Endothelial cell (in vitro differentiated cells): ENCODE measurements at regions not wholly inside any gene's neighbourhood (a gene's known extent, or its start where the extent isn't known, plus 50 kb on each side); places are given as distances from the start of the nearest gene placed in this dataset.

ENCODE experiments used
- DNase-seq: peaks from one replicate; pipeline ENCODE4 v3.0.0; 2021; ENCODE audit warnings: low spot score
- H3K27ac Mint-ChIP-seq: one replicate; pipeline ENCODE4 v1.8.0; 2021; ENCODE audit warnings: mixed read lengths, inconsistent platforms; ENCODE audit not compliant: unreplicated experiment
- H3K27me3 Mint-ChIP-seq: one replicate; pipeline ENCODE4 v1.8.0; 2021; ENCODE audit warnings: mild to moderate bottlenecking, moderate library complexity, mixed read lengths, inconsistent platforms; ENCODE audit not compliant: unreplicated experiment
- H3K36me3 Mint-ChIP-seq: one replicate; pipeline ENCODE4 v1.8.0; 2021; ENCODE audit warnings: mild to moderate bottlenecking, low read depth, mixed read lengths, inconsistent platforms; ENCODE audit not compliant: unreplicated experiment
- H3K4me1 Mint-ChIP-seq: one replicate; pipeline ENCODE4 v1.8.0; 2021; ENCODE audit warnings: mild to moderate bottlenecking, mixed read lengths, inconsistent platforms; ENCODE audit not compliant: unreplicated experiment
- H3K4me3 Mint-ChIP-seq: one replicate; pipeline ENCODE4 v1.8.0; 2021; ENCODE audit warnings: mild to moderate bottlenecking, mixed read lengths, inconsistent platforms; ENCODE audit not compliant: unreplicated experiment
- H3K9me3 Mint-ChIP-seq: one replicate; pipeline ENCODE4 v1.8.0; 2021; ENCODE audit warnings: mixed read lengths, inconsistent platforms; ENCODE audit not compliant: unreplicated experiment
- CTCF ChIP-seq: fragments of 200-600 bp; sonication (generic); IDR thresholded peaks from one replicate; pipeline ENCODE4 v1.5.0; 2021; ENCODE audit warnings: antibody characterized with exemption; ENCODE audit not compliant: unreplicated experiment

DNA sequence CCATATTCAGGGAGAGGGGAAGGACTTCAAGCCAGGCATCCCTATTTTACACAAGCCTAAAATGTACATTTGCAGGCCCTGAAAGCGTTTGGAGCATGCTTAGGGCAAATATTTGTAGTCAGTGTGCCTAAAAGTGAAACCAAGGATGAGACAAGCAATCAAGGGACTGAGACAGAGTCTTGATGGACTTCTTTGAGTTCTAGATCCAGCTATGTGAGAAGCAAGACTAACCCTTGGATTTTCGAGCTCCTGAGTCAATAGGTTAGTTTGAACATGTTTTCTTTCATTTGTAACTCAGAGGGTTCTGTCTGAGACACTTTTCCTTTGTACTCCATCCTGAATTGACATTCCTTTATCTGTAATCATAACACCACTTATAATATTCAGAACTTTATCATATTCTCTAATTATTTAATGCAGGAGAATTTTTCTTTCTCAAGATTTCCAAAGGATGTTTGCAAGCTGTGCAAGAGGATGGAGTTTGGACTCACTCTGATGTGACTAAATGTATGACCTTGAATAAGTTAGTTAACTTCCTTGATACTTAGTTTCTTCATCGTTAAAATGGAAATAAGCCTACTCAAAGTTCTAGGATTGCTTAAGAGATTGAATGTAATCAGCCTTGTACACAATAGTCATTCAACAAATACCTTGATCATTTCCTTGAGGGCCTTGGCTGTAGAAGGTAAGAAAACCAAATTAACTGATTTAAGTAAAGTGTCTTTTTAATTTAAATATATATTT is 1237.8 kb upstream of the ZEB2 start:
- no peak for DNase-seq
- Mint-ChIP-seq H3K27ac (no peak overlapping the region), H3K36me3 (no peaks in the 10 kb centered on the region), H3K9me3 (no peaks in the 10 kb centered on the region), H3K4me3 (no peak overlapping the region), H3K4me1 (peaks cover 23% of the 10 kb centered on the region), H3K27me3 (no peaks in the 10 kb centered on the region)
- no peak for TF ChIP-seq CTCF

DNA sequence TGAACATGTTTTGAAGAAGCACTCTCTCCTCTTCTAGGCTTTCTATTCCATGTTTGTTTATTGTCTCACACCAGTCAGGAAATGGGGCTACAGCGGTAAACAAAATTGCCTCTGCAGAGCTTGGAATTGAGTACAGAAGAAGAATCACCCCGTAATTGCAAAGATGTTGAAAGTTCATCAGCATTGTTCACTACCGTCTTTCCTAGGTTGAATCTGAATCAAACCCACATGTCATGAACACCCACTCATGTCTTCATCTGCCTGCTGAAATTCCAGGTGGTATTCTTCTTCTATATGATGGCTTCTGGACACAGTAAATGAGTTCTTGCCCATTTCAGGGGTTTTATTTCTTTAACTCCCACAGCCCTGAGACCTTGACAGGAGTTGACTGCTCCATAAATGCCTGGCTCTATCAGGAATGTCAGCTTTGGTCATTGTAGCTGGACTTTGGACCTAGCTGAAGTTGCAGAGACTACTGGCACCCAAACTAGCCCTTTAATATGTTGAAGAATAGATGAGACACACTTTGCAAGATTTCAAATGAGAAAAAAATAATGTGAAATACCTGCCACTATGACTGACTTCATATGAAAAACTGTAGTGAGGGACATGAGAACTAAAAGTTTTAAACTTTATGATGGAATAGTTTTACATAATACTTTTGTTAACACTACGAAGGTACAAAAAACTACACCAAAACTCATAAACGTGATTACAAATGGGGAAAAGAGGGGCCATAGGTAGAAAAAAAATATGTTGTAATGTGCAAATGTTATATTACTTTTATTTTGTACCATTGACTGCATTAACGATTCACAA is 1235.3 kb upstream of the ZEB2 start:
- H3K4me3 Mint-ChIP-seq, result no peak overlapping the region
- DNase-seq, result no peak
- no peaks in the 10 kb centered on the region for H3K9me3 Mint-ChIP-seq
- peaks cover 39% of the 10 kb centered on the region for H3K4me1 Mint-ChIP-seq
- no peaks in the 10 kb centered on the region for H3K27me3 Mint-ChIP-seq
- TF ChIP-seq CTCF, result no peak
- H3K36me3 Mint-ChIP-seq, result no peaks in the 10 kb centered on the region
- no peak overlapping the region for H3K27ac Mint-ChIP-seq

DNA sequence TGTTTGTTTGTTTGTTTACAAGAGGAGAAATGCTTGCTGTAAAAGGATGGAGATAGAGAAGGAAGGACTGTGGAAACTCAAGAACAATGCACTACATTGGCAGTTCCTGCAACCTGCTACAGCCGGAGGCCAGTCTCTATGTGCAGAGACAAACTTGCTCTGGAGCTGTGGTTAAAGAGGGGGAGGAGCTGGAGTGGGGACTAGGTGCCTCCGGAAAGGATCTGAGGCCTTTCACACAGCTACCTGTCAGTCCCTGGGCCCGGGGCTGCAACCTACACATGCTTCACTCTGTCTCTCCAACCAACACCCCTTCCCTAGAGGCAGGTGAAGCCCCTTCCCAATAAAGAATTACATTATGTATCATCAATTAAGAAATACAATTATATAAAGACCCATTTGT is 1234.0 kb upstream of the ZEB2 start:
- Mint-ChIP-seq H3K9me3 (no peaks in the 10 kb centered on the region), H3K27ac (no peak overlapping the region), H3K27me3 (no peaks in the 10 kb centered on the region), H3K36me3 (no peaks in the 10 kb centered on the region), H3K4me3 (no peak overlapping the region), H3K4me1 (peaks cover 50% of the 10 kb centered on the region)
- peak; percentile 16 for DNase-seq
- no peak for TF ChIP-seq CTCF

- Mint-ChIP-seq H3K4me1 (peaks cover 55% of the 10 kb centered on the region), H3K27ac (no peak overlapping the region), H3K9me3 (no peaks in the 10 kb centered on the region), H3K36me3 (no peaks in the 10 kb centered on the region), H3K4me3 (no peak overlapping the region), H3K27me3 (no peaks in the 10 kb centered on the region)
- TF ChIP-seq CTCF, result no peak
- no peak for DNase-seq
Measured at GRCh38 chr2:145753041-145753608, 1233.2 kb upstream of the ZEB2 start.
